ENCODE measurements at regions not wholly inside any gene's neighbourhood (a gene's known extent, or its start where the extent isn't known, plus 50 kb on each side); places are given as distances from the start of the nearest gene placed in this dataset.

- TF ChIP-seq, protein P1, sequence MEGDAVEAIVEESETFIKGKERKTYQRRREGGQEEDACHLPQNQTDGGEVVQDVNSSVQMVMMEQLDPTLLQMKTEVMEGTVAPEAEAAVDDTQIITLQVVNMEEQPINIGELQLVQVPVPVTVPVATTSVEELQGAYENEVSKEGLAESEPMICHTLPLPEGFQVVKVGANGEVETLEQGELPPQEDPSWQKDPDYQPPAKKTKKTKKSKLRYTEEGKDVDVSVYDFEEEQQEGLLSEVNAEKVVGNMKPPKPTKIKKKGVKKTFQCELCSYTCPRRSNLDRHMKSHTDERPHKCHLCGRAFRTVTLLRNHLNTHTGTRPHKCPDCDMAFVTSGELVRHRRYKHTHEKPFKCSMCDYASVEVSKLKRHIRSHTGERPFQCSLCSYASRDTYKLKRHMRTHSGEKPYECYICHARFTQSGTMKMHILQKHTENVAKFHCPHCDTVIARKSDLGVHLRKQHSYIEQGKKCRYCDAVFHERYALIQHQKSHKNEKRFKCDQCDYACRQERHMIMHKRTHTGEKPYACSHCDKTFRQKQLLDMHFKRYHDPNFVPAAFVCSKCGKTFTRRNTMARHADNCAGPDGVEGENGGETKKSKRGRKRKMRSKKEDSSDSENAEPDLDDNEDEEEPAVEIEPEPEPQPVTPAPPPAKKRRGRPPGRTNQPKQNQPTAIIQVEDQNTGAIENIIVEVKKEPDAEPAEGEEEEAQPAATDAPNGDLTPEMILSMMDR (conservative IDR thresholded peaks at IDR 0.05; ENCODE audit: low read depth, low read length) = no peak
- TF ChIP-seq EZH2 (IDR thresholded peaks at IDR 0.05; ENCODE audit: borderline replicate concordance, low read depth, low read length, poor library complexity, severe bottlenecking) = no peak
Measured at GRCh38 chr9:89664010-89664409, 59.2 kb downstream of the GADD45G start.
